Mammary epithelial cell (primary cell): ENCODE measurements at regions not wholly inside any gene's neighbourhood (a gene's known extent, or its start where the extent isn't known, plus 50 kb on each side); places are given as distances from the start of the nearest gene placed in this dataset.

Experiments
- EZH2 ChIP-seq: IDR thresholded peaks from 2 replicates; pipeline ENCODE4 v1.6.1; 2012; ENCODE audit warnings: low read length, inconsistent platforms, borderline replicate concordance
- TF ChIP-seq, protein P1 (sequence below), 2 donors: IDR thresholded peaks in 1 of 2; conservative IDR thresholded peaks in 1 of 2; 2 replicates each; pipeline ENCODE4 v1.5.1; 2011 to 2012; ENCODE audit warnings: inconsistent platforms in 2 of 2, low read length in 2 of 2, mild to moderate bottlenecking in 2 of 2, control low read depth in 1 of 2, low read depth in 1 of 2; ENCODE audit not compliant: insufficient read depth in 1 of 2; ENCODE audit errors: extremely low read depth in 1 of 2

DNA sequence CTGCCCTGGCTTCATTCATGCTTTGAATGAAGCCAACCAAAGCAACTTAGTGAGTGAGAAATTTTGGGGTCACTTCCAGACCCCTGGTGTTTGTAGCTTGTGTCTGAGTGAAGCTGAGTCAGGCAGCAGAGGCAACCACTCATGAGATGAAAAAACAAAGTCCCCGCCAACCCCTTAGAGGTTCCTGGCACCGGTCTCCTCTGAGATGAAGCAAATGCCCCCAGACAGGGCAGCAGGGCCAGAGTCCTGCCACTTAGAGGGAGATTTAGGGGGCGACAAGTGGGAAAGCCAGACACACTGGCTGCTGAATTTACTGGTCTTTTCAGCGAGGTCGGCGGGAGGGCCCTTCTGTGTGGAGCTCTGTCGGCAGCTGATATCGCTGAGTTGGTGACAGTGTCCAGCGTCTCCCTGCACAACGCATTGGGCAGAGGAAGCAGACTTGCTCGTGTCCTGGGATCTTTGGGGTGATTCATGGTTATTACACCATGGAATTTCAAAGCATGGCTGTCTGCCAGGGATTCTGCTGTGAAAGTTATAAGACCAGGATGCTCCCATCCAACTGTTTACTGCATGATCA, 482.6 kb downstream of the MIAT start:
- TF ChIP-seq, protein P1, sequence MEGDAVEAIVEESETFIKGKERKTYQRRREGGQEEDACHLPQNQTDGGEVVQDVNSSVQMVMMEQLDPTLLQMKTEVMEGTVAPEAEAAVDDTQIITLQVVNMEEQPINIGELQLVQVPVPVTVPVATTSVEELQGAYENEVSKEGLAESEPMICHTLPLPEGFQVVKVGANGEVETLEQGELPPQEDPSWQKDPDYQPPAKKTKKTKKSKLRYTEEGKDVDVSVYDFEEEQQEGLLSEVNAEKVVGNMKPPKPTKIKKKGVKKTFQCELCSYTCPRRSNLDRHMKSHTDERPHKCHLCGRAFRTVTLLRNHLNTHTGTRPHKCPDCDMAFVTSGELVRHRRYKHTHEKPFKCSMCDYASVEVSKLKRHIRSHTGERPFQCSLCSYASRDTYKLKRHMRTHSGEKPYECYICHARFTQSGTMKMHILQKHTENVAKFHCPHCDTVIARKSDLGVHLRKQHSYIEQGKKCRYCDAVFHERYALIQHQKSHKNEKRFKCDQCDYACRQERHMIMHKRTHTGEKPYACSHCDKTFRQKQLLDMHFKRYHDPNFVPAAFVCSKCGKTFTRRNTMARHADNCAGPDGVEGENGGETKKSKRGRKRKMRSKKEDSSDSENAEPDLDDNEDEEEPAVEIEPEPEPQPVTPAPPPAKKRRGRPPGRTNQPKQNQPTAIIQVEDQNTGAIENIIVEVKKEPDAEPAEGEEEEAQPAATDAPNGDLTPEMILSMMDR (conservative IDR thresholded peaks at IDR 0.05 in 1 of 2, IDR thresholded peaks at IDR 0.05 in 1 of 2; ENCODE audit: extremely low read depth in 1 of 2, insufficient read depth in 1 of 2, low read depth in 1 of 2, low read length in 2 of 2), result no peak
- no peak for TF ChIP-seq EZH2
